ENCODE measurements at regions not wholly inside any gene's neighbourhood (a gene's known extent, or its start where the extent isn't known, plus 50 kb on each side); places are given as distances from the start of the nearest gene placed in this dataset.

GRCh38 chr11:95466416-95466815 lies 235.4 kb upstream of the SESN3 start:
- no peak for DNase-seq

GRCh38 chr11:95465887-95466286 lies 234.9 kb upstream of the SESN3 start:
- DNase-seq = no peak

GRCh38 chr11:95461858-95462257 lies 230.9 kb upstream of the SESN3 start:
- no peak for DNase-seq

- DNase-seq = no peak
Observed at GRCh38 chr11:95461348-95461747, 230.3 kb upstream of the SESN3 start.

- DNase-seq = no peak
Observed at GRCh38 chr11:95459291-95460042, 228.5 kb upstream of the SESN3 start.

- no peak for DNase-seq
Observed at GRCh38 chr11:95456714-95457491, 225.9 kb upstream of the SESN3 start.

- DNase-seq = no peak
Observed at GRCh38 chr11:95455228-95455970, 224.4 kb upstream of the SESN3 start.

- DNase-seq = no peak
Observed at GRCh38 chr11:95453616-95454171, 222.7 kb upstream of the SESN3 start.

GRCh38 chr11:95451682-95452081 lies 220.7 kb upstream of the SESN3 start:
- no peak for DNase-seq

- DNase-seq = no peak
Observed at GRCh38 chr11:95451261-95451660, 220.3 kb upstream of the SESN3 start.

- no peak for DNase-seq
Observed at GRCh38 chr11:95450547-95451123, 219.6 kb upstream of the SESN3 start.

- no peak for DNase-seq
Observed at GRCh38 chr11:95445746-95446333, 214.8 kb upstream of the SESN3 start.

GRCh38 chr11:95444309-95445241 lies 213.6 kb upstream of the SESN3 start:
- DNase-seq = no peak

GRCh38 chr11:95443386-95443785 lies 212.4 kb upstream of the SESN3 start:
- DNase-seq = no peak

GRCh38 chr11:95442531-95443050 lies 211.6 kb upstream of the SESN3 start:
- no peak for DNase-seq

GRCh38 chr11:95435628-95436353 lies 204.8 kb upstream of the SESN3 start:
- DNase-seq = no peak

- no peak for DNase-seq
Observed at GRCh38 chr11:95435192-95435591, 204.2 kb upstream of the SESN3 start.

GRCh38 chr11:95434489-95435057 lies 203.6 kb upstream of the SESN3 start:
- no peak for DNase-seq

GRCh38 chr11:95434009-95434408 lies 203.0 kb upstream of the SESN3 start:
- no peak for DNase-seq
